ENCODE measurements at regions not wholly inside any gene's neighbourhood (a gene's known extent, or its start where the extent isn't known, plus 50 kb on each side); places are given as distances from the start of the nearest gene placed in this dataset.

GRCh38 chr3:61315871-61316270, 64.6 kb upstream of the FHIT start:
- TF ChIP-seq, protein P1, sequence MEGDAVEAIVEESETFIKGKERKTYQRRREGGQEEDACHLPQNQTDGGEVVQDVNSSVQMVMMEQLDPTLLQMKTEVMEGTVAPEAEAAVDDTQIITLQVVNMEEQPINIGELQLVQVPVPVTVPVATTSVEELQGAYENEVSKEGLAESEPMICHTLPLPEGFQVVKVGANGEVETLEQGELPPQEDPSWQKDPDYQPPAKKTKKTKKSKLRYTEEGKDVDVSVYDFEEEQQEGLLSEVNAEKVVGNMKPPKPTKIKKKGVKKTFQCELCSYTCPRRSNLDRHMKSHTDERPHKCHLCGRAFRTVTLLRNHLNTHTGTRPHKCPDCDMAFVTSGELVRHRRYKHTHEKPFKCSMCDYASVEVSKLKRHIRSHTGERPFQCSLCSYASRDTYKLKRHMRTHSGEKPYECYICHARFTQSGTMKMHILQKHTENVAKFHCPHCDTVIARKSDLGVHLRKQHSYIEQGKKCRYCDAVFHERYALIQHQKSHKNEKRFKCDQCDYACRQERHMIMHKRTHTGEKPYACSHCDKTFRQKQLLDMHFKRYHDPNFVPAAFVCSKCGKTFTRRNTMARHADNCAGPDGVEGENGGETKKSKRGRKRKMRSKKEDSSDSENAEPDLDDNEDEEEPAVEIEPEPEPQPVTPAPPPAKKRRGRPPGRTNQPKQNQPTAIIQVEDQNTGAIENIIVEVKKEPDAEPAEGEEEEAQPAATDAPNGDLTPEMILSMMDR (IDR thresholded peaks at IDR 0.05 in 8 of 11, conservative IDR thresholded peaks at IDR 0.05 in 3 of 11) = no peak
- TF ChIP-seq POLR2A (IDR thresholded peaks at IDR 0.05) (no peak), POLR2AphosphoS5 (IDR thresholded peaks at IDR 0.05) (no peak)

Measured in spleen (tissue), 7 donors.